DMS53 treated with DMSO at 0.1 percent for 48 hours (cell line): ENCODE measurements at regions not wholly inside any gene's neighbourhood (a gene's known extent, or its start where the extent isn't known, plus 50 kb on each side); places are given as distances from the start of the nearest gene placed in this dataset.
"Not testable (repeated sequence)": the region's sequence is repeated elsewhere in the genome, so short reads cannot be mapped to it uniquely, and the experiment has no call there.

Source experiments
- DNase-seq: peaks from one replicate; lab custom pipeline; 2025; ENCODE audit not compliant: unreplicated experiment; lab: John Stamatoyannopoulos, UW

DNA sequence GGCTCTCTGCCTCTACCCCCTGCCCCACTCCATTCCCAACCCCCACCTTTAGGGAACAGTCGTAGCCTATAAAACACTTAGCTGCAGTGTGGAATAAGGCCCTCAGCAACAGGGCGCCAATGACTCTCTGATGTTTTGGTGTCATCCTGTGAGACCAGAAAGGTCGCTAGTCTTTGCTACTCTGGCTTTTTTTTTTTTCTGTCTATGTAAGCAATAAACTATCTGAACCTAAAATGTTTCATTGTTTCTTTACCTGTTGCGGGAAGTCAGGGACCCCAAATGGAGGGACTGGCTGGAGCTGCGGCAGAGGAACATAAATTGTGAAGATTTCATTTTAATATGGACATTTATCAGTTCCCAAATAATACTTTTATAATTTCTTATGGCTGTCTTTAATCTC is 154.6 kb downstream of the COPS8 start:
- no peak for DNase-seq

- not testable (repeated sequence) for DNase-seq
Measured at GRCh38 chr2:237240868-237241267, 155.2 kb downstream of the COPS8 start.

DNA sequence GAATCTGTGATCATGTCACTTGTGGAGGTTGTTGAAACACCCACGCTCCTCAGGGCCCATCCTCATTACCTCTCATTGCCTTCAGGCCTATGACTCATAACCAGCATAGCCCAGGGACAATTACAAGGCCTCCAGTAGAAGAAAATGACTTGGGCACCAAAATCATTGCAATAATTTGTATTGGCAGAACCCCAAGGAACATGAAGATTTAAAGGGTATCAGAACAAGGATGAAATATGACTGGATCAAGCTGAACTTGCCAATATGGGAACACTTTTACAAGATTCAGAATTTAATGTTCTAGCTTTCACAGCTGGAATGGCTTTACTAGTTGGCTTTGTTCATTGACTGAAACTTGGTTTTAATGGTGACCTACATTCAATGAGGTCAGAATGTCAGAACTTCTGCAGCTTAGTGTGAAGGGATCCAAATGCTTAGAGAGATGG is 156.4 kb downstream of the COPS8 start:
- DNase-seq, result no peak

DNA sequence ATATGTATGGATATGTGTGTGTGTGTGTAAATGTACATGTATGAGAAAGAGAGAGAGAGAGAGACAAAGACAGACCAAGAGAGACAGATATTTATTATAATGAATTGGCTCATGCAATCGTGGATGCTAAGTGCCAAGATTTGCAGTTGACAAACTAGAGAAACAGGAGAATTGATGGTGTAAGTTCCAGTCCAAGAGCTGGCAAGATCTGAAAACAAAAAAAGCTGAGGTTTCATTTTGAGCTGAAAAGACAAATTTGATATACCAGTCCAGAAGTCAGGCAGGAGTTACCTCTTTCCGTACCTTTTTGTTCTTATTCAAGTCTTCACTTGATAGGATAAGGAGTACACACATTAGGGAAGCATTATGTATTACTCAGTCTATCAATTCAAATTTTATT is 157.8 kb downstream of the COPS8 start:
- DNase-seq, result no peak

DNA sequence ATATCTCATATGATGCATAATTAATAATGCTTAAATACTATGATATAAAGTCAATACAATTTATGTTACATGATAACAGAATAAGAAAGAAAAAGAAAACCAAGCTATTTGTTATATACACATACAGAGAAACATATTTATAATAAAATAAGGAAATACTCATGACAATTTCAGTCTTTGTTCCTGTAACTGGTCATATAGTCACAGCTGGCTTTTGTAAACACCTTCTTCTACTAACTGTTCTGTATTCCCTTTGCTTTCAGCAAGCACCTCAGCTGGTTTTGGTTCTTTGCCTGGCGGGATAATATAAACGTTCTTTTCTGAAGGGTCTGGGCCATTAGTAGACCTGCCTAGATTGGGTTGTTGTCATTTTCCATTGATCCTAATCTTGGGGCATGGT is 158.5 kb downstream of the COPS8 start:
- DNase-seq, result no peak

- no peak for DNase-seq
Measured at GRCh38 chr2:237244976-237245646, 159.4 kb downstream of the COPS8 start.

- DNase-seq, result no peak
Measured at GRCh38 chr2:237250599-237250998, 163.4 kb downstream of the COL6A3 start.

- DNase-seq, result no peak
Measured at GRCh38 chr2:237251986-237252385, 162.0 kb downstream of the COL6A3 start.

- DNase-seq, result no peak
Measured at GRCh38 chr2:237253046-237253702, 160.8 kb downstream of the COL6A3 start.

GRCh38 chr2:237254369-237254861 is 159.5 kb downstream of the COL6A3 start:
- DNase-seq, result no peak

DNA sequence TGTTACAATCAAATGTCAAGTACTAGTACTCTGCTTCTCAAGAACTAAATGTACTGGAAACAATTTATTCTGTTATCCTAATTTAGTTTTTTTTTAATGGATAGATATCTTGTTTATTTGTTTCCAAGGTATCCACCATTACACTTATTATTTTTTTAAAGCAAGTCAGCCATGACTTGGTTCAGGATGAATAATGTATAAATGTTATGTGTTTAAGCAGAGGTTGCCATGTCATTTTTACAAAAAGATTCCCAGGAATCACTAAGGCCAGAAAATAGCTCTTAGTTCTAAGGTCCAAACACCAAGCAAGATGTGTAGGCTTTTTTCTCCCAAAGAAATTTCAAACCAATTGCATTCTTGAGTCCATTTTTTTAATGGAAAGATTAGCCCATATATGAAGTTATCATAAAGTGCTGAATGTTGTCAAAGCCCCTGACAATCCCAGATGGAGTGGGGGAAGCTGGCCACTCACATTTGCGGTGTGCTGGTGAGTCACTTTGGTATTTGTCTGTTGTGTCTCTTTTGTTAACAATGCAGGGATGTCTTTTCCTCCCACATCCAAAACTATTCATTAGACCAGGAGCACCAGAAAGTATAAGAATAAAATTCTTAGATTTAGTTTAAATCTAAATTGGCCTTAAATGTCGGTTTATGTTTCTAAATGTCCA is 158.9 kb downstream of the COL6A3 start:
- DNase-seq, result peak; percentile 14

- no peak for DNase-seq
Measured at GRCh38 chr2:237256887-237257286, 157.1 kb downstream of the COL6A3 start.

GRCh38 chr2:237257471-237257951 is 156.5 kb downstream of the COL6A3 start:
- no peak for DNase-seq

- no peak for DNase-seq
Measured at GRCh38 chr2:237258116-237258515, 155.8 kb downstream of the COL6A3 start.

GRCh38 chr2:237258615-237259014 is 155.3 kb downstream of the COL6A3 start:
- DNase-seq, result no peak

DNA sequence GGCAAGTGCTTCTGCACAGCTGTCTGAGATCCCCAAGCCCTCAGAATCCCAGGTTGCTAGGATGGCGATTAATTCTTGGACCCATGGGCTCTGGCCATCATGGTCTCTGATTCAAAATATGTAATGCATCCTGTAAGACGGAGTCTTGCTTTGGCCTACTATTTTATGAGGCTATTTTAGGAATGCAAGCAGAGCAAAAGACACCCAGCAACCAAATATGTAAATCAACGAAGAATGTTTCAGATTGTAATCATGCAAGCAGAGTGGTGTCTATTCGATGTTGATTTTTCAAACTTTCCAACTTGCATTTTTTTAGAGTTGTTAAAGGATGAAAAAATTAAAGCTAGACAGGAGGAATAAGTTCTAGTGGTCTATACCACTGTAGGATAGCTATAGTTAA is 154.8 kb downstream of the COL6A3 start:
- no peak for DNase-seq

DNA sequence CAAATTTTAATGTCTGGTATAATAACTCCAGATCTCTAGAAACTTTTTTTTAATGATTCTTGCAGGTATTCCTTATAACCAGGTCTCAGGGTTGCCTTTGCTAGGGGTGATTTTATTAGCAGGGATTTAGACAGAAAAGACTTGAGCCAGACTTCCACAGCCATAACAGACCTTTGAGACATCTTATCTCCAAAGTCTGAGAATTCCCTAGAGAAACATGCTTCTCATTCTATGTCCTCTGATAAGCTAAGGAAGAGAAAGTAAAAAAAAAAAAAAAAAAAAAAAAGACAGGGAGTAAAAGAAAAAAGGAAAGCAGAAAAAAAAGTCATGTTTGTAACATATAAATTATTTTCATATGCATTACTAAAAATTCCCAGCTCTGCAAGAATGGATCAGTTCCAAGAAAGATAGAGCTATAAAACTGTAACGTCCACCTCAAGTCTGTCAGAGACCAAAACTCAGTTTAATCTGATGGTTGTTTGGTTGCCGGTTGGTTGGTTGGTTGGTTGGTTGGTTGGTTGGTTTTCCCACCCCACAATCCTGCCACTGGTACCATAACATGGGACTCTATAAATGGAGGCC is 153.8 kb downstream of the COL6A3 start:
- no peak for DNase-seq

- DNase-seq, result no peak
Measured at GRCh38 chr2:237260686-237261085, 153.3 kb downstream of the COL6A3 start.

DNA sequence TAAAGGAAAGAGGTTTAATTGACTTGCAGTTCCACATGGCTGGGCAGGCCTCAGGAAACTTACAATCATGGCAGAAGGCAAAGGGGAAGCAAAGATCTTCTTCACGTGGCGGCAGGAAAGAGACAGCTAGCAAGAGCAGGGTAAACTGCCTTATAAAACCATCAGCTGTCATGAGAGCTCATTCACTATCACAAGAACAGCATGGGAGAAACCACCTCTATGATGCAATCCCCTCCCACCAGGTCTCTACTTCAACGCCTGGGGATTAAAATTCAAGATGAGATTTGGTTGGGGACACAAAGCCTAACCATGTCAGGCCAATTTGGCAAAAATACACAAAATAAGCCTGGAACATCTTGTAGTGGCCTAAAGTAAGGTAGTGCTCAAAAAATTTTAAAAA is 152.6 kb downstream of the COL6A3 start:
- no peak for DNase-seq

GRCh38 chr2:237262838-237263771 is 150.9 kb downstream of the COL6A3 start:
- DNase-seq, result no peak
